IPS DF 6.9 (cell line): ENCODE measurements at regions not wholly inside any gene's neighbourhood (a gene's known extent, or its start where the extent isn't known, plus 50 kb on each side); places are given as distances from the start of the nearest gene placed in this dataset.

Experiments used
- DNase-seq: peaks from one replicate; pipeline ENCODE4 v3.0.0-alpha.2; 2013; ENCODE audit warnings: low read depth, low spot score
- H3K27ac ChIP-seq: one replicate; pipeline ENCODE4 v1.5.1; 2013; ENCODE audit warnings: low read length, control low read depth
- H3K27me3 ChIP-seq: 2 replicates; pipeline ENCODE4 v1.6.1; 2013; ENCODE audit warnings: mild to moderate bottlenecking, low read length; ENCODE audit not compliant: control insufficient read depth, insufficient read depth
- H3K36me3 ChIP-seq: 2 replicates; pipeline ENCODE4 v1.6.1; 2013; ENCODE audit warnings: low read length; ENCODE audit not compliant: control insufficient read depth, insufficient read depth
- H3K4me1 ChIP-seq: 2 replicates; pipeline ENCODE4 v1.6.1; 2013; ENCODE audit warnings: low read length; ENCODE audit not compliant: control insufficient read depth, insufficient read depth
- H3K4me3 ChIP-seq: 2 replicates; pipeline ENCODE4 v1.5.1; 2013; ENCODE audit warnings: mild to moderate bottlenecking, low read length
- H3K9me3 ChIP-seq: 2 replicates; pipeline ENCODE4 v1.6.1; 2013; ENCODE audit warnings: low read length, inconsistent platforms; ENCODE audit not compliant: control insufficient read depth, insufficient read depth
- WGBS: extraction: QIAGEN DNeasy Blood & Tissue Kit; methylation state at CpG from one replicate; pipeline ENCODE4 v1.1.7; 2013; ENCODE audit warnings: mixed read lengths, missing lambda C conversion rate; ENCODE audit not compliant: insufficient read length, insufficient coverage; 5-methylcytosine and 5-hydroxymethylcytosine counted together

DNA sequence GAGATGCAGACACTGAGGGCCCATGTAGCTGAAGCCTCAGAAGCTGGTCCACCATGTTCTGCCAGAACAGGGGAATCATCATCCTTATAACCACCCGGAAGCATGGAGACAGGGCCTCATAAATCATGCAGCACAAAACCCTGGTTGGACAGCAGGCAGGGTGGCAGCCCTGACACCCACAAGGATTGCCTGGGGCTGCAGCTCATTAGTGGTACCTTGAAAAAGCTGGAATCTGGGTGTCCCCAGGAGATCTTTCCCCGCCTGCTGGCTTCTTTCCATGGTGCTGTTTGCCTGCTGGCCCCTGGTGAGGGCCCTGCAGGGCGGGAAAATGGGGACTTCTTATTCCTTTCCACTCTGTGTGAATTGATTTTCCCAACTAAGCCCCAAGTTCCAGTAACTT is 50.6 kb upstream of the GGTLC1 start:
- Histone ChIP-seq H3K27ac (no peak overlapping the region), H3K4me1 (no peaks in the 10 kb centered on the region), H3K4me3 (no peak overlapping the region), H3K9me3 (no peaks in the 10 kb centered on the region), H3K36me3 (no peaks in the 10 kb centered on the region), H3K27me3 (no peaks in the 10 kb centered on the region)
- no peak for DNase-seq
- WGBS, result no CpG with 5 or more reads among the region's 3 CpGs
